ENCODE measurements at regions not wholly inside any gene's neighbourhood (a gene's known extent, or its start where the extent isn't known, plus 50 kb on each side); places are given as distances from the start of the nearest gene placed in this dataset.

DNA sequence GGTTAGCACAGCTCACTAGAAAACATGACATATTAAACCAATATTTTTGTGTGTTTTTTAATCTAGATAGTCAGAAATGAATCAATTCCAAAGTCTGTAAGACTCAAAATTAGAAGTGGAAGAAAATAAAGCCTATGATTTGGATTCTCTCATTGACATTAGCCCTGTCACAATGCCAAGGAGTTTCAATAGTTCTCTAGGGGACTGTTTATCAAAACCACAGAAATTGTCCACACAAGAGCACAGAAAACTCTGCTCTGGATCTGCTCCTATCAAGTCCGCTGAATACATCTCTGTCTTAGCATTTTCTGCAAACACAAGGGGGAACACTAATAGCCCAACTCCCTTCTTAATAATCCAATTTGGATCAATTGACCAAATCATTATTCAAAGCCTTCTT, 152.0 kb downstream of the HS3ST3B1 start:
- TF ChIP-seq, protein P1, sequence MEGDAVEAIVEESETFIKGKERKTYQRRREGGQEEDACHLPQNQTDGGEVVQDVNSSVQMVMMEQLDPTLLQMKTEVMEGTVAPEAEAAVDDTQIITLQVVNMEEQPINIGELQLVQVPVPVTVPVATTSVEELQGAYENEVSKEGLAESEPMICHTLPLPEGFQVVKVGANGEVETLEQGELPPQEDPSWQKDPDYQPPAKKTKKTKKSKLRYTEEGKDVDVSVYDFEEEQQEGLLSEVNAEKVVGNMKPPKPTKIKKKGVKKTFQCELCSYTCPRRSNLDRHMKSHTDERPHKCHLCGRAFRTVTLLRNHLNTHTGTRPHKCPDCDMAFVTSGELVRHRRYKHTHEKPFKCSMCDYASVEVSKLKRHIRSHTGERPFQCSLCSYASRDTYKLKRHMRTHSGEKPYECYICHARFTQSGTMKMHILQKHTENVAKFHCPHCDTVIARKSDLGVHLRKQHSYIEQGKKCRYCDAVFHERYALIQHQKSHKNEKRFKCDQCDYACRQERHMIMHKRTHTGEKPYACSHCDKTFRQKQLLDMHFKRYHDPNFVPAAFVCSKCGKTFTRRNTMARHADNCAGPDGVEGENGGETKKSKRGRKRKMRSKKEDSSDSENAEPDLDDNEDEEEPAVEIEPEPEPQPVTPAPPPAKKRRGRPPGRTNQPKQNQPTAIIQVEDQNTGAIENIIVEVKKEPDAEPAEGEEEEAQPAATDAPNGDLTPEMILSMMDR (IDR thresholded peaks at IDR 0.05), result no peak
- no peak for TF ChIP-seq POLR2A (IDR thresholded peaks at IDR 0.05)
